ENCODE measurements at regions not wholly inside any gene's neighbourhood (a gene's known extent, or its start where the extent isn't known, plus 50 kb on each side); places are given as distances from the start of the nearest gene placed in this dataset.

DNA sequence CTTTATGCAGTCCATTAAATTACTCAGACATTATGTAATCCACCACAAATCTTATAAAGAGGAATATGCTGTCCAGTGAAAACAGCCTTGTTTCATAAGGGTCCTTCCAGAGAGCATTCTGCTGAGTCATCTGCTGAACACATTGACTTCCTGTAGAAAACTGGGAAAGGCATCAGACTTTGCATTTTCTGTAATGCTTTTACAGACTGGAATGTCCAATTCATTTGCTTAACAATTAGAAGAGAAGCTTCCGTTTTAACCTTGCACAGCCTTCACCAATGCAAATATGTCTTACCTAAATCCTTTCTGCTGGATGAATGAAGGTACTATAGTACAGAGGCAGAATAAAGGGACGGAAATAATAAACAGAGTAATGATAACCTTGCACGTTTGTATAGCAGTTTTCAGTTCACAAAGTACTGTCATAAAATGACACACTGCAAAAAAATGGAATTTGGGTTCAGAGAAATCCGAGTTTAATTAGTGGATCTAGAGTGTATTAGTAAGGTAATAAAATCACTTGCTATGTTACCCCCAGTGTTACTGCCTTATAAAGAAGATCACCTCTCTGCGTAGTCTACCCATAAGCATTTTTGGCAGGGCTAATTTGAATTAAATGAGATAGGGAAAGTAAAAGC, 301.5 kb downstream of the PYDC2 start:
- Histone ChIP-seq H3K4me3 (replicated peaks in 1 of 3; ENCODE audit: low read depth in 2 of 3, low read length in 3 of 3) (no peak overlapping the region), H3K27ac (ENCODE audit: low read depth in 1 of 2, low read length in 2 of 2) (no peak overlapping the region), H3K4me1 (ENCODE audit: control insufficient read depth in 1 of 2, insufficient read depth in 2 of 2, low read length in 2 of 2) (no peaks in the 10 kb centered on the region), H2AFZ (ENCODE audit: insufficient read depth, low read depth, low read length, poor library complexity, severe bottlenecking) (no peak overlapping the region), H3K4me2 (replicated peaks; ENCODE audit: extremely low read depth, low read length, poor library complexity, severe bottlenecking) (no peak overlapping the region), H3K79me2 (ENCODE audit: insufficient read depth, low read length) (no peaks in the 10 kb centered on the region), H4K20me1 (ENCODE audit: insufficient read depth, low read length) (no peaks in the 10 kb centered on the region), H3K9ac (ENCODE audit: insufficient read depth, low read length, poor library complexity, severe bottlenecking) (no peak overlapping the region), H3K9me3 (replicated peaks in 1 of 2; ENCODE audit: control insufficient read depth in 1 of 2, insufficient read depth in 1 of 2, low read length in 2 of 2) (peaks cover 0 to 2% of the 10 kb centered on the region in 2 donors), H3K27me3 (ENCODE audit: control insufficient read depth in 2 of 2, insufficient read depth in 2 of 2, low read length in 2 of 2) (no peaks in the 10 kb centered on the region), H3K36me3 (replicated peaks in 1 of 2; ENCODE audit: control insufficient read depth in 1 of 2, insufficient read depth in 2 of 2, low read length in 2 of 2) (no peaks in the 10 kb centered on the region)
- H3K4me3 Mint-ChIP-seq = no peak overlapping the region
- H3K27me3 Mint-ChIP-seq (ENCODE audit: low read depth in 3 of 3) = no peaks in the 10 kb centered on the region
- intact Hi-C loops (cut with micrococcal nuclease) = no loop called here
- WGBS (ENCODE audit: insufficient coverage) = 80% methylated on average over 1 of the region's 5 CpGs
- DNase-seq = no peak
- H3K9me3 Mint-ChIP-seq = peaks cover 0 to 6% (median 2%) of the 10 kb centered on the region in 7 donors
- H3K27ac Mint-ChIP-seq = no peak overlapping the region
- H3K4me1 Mint-ChIP-seq = no peaks in the 10 kb centered on the region
- H3K36me3 Mint-ChIP-seq = no peaks in the 10 kb centered on the region
- TF ChIP-seq CTCF (IDR thresholded peaks at IDR 0.05) = no peak

DNA sequence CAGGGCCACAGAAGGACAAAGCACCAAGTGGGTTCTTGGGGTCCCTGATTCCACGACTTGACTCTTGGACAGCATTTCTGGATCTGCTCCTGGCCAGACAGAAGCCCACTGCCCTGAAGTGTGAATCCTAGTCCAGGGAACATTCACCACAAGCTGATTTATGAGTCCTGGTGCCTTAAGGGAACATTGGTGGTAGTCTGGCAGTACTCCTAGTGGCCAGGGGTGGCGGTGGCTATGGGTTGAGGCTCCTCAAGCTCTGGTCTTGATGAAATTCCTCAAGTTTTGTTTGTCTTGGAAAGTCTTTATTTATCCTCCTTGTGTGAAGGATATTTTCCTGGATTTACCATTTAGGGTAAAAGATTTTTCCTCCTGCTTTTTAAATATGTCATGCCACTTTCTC, 307.5 kb downstream of the PYDC2 start:
- no CpG with 5 or more reads among the region's 2 CpGs for WGBS (ENCODE audit: insufficient coverage)
- no peaks in the 10 kb centered on the region for H3K79me2 ChIP-seq (ENCODE audit: insufficient read depth, low read length)
- intact Hi-C loops (cut with micrococcal nuclease) = no loop called here
- H3K9me3 ChIP-seq (replicated peaks in 1 of 2; ENCODE audit: control insufficient read depth in 1 of 2, insufficient read depth in 1 of 2, low read length in 2 of 2) = peaks cover 5 to 19% of the 10 kb centered on the region in 2 donors
- H3K27me3 ChIP-seq (ENCODE audit: control insufficient read depth in 2 of 2, insufficient read depth in 2 of 2, low read length in 2 of 2) = no peaks in the 10 kb centered on the region
- H3K4me2 ChIP-seq (replicated peaks; ENCODE audit: extremely low read depth, low read length, poor library complexity, severe bottlenecking) = no peak overlapping the region
- Mint-ChIP-seq H3K4me3 (no peak overlapping the region), H3K9me3 (peaks cover 2 to 9% (median 4%) of the 10 kb centered on the region in 7 donors), H3K36me3 (no peaks in the 10 kb centered on the region), H3K4me1 (no peaks in the 10 kb centered on the region), H3K27ac (no peak overlapping the region), H3K27me3 (ENCODE audit: low read depth in 3 of 3) (no peaks in the 10 kb centered on the region)
- no peak overlapping the region for H3K9ac ChIP-seq (ENCODE audit: insufficient read depth, low read length, poor library complexity, severe bottlenecking)
- no peak overlapping the region for H3K27ac ChIP-seq (ENCODE audit: low read depth in 1 of 2, low read length in 2 of 2)
- H3K36me3 ChIP-seq (replicated peaks in 1 of 2; ENCODE audit: control insufficient read depth in 1 of 2, insufficient read depth in 2 of 2, low read length in 2 of 2) = no peaks in the 10 kb centered on the region
- no peak for DNase-seq
- no peak overlapping the region for H3K4me3 ChIP-seq (replicated peaks in 1 of 3; ENCODE audit: low read depth in 2 of 3, low read length in 3 of 3)
- TF ChIP-seq CTCF (IDR thresholded peaks at IDR 0.05) = no peak
- no peaks in the 10 kb centered on the region for H4K20me1 ChIP-seq (ENCODE audit: insufficient read depth, low read length)
- H3K4me1 ChIP-seq (ENCODE audit: control insufficient read depth in 1 of 2, insufficient read depth in 2 of 2, low read length in 2 of 2) = no peaks in the 10 kb centered on the region
- H2AFZ ChIP-seq (ENCODE audit: insufficient read depth, low read depth, low read length, poor library complexity, severe bottlenecking) = no peak overlapping the region

Data from CD14-positive monocyte (primary cell).